Tibial nerve (tissue), 4 donors: ENCODE measurements at regions not wholly inside any gene's neighbourhood (a gene's known extent, or its start where the extent isn't known, plus 50 kb on each side); places are given as distances from the start of the nearest gene placed in this dataset.
A peak's percentile ranks its signal among the peaks of the same experiment; 100 is the strongest.
"Not testable (repeated sequence)": the region's sequence is repeated elsewhere in the genome, so short reads cannot be mapped to it uniquely, and the experiment has no call there.

Experiments
- DNase-seq, 2 donors: peaks; one replicate each; pipeline ENCODE4 v3.0.0-alpha.2; 2019; ENCODE audit warnings: low spot score in 2 of 2
- H3K27ac ChIP-seq, 4 donors: fragments of 200-600 bp; sonication (generic) in 3 of 4; one replicate each; pipeline ENCODE4 v1.5.1; 2017 to 2019; ENCODE audit warnings: mild to moderate bottlenecking in 1 of 4
- H3K27me3 ChIP-seq, 2 donors: fragments of 200-600 bp; sonication (generic) in 1 of 2; one replicate each; pipeline versions ENCODE4 v1.5.1 to v1.6.0; 2017 to 2019
- H3K36me3 ChIP-seq, 3 donors: fragments of 200-600 bp; sonication (generic); one replicate each; pipeline ENCODE4 v1.5.1; 2018 to 2019
- H3K4me1 ChIP-seq, 4 donors: fragments of 200-600 bp; sonication (generic) in 3 of 4; one replicate each; pipeline ENCODE4 v1.5.1; 2017 to 2019
- H3K4me3 ChIP-seq, 4 donors: fragments of 200-600 bp; sonication (generic) in 3 of 4; one replicate each; pipeline ENCODE4 v1.5.1; 2017 to 2019; ENCODE audit warnings: mild to moderate bottlenecking in 1 of 4, moderate library complexity in 1 of 4
- H3K9me3 ChIP-seq, 4 donors: fragments of 200-600 bp; sonication (generic) in 3 of 4; one replicate each; pipeline ENCODE4 v1.5.1; 2017 to 2019
- CTCF ChIP-seq, 5 experiments: fragments of 200-600 bp in 3 of 5; fragments of 450-650 bp in 2 of 5; sonication (generic) in 3 of 5; IDR thresholded peaks; one replicate each; pipeline ENCODE4 v1.5.1; 2016 to 2019; ENCODE audit warnings: antibody characterized with exemption in 5 of 5, mild to moderate bottlenecking in 3 of 5, moderate library complexity in 2 of 5
- EP300 ChIP-seq, 2 donors: sonication (generic); formaldehyde crosslinking; IDR thresholded peaks; one replicate each; pipeline ENCODE4 v1.6.1; 2017; ENCODE audit warnings: antibody characterized with exemption in 2 of 2, mild to moderate bottlenecking in 1 of 2
- POLR2A ChIP-seq, 2 donors: fragments of 450-650 bp; IDR thresholded peaks; one replicate each; pipeline ENCODE4 v1.6.1; 2017; ENCODE audit warnings: antibody characterized with exemption in 2 of 2, mild to moderate bottlenecking in 2 of 2, moderate library complexity in 2 of 2
- WGBS, 2 donors: methylation state at CpG; one replicate each; pipeline ENCODE4 v1.1.5; 2018; 5-methylcytosine and 5-hydroxymethylcytosine counted together

GRCh38 chr15:46079046-46079445 is 444.2 kb downstream of the SQOR start:
- no peak for DNase-seq
- no peak overlapping the region for H3K27ac ChIP-seq
- H3K9me3 ChIP-seq: no peaks in the 10 kb centered on the region
- no peaks in the 10 kb centered on the region for H3K36me3 ChIP-seq
- TF ChIP-seq POLR2A (IDR thresholded peaks at IDR 0.05) (no peak), EP300 (IDR thresholded peaks at IDR 0.05) (no peak), CTCF (IDR thresholded peaks at IDR 0.05) (no peak)
- H3K4me1 ChIP-seq: peaks cover 0 to 4% (median 0%) of the 10 kb centered on the region in 4 donors
- 92 to 94% methylated on average over 3 of the region's 3 CpGs for WGBS, 2 donors
- H3K4me3 ChIP-seq: no peak overlapping the region
- H3K27me3 ChIP-seq: no peaks in the 10 kb centered on the region

GRCh38 chr15:46080016-46080415 is 445.2 kb downstream of the SQOR start:
- no peak for TF ChIP-seq EP300 (IDR thresholded peaks at IDR 0.05)
- no peak for TF ChIP-seq POLR2A (IDR thresholded peaks at IDR 0.05)

GRCh38 chr15:46088486-46089445 is 453.9 kb downstream of the SQOR start:
- WGBS, 2 donors: 78% methylated on average over 3 of the region's 3 CpGs
- H3K27me3 ChIP-seq: no peaks in the 10 kb centered on the region
- no peaks in the 10 kb centered on the region for H3K9me3 ChIP-seq
- H3K27ac ChIP-seq: no peak overlapping the region
- TF ChIP-seq EP300 (IDR thresholded peaks at IDR 0.05): no peak
- TF ChIP-seq POLR2A (IDR thresholded peaks at IDR 0.05): no peak
- TF ChIP-seq CTCF (IDR thresholded peaks at IDR 0.05): no peak
- H3K4me1 ChIP-seq: no peaks in the 10 kb centered on the region
- no peaks in the 10 kb centered on the region for H3K36me3 ChIP-seq
- DNase-seq: no peak
- no peak overlapping the region for H3K4me3 ChIP-seq

More at GRCh38 chr15:46080016-46080415, 445.2 kb downstream of the SQOR start:
- 10 to 11% methylated on average over 7 of the region's 7 CpGs for WGBS, 2 donors
- Histone ChIP-seq H3K4me3 (no peak overlapping the region), H3K27ac (no peak overlapping the region), H3K4me1 (peaks cover 0 to 4% (median 0%) of the 10 kb centered on the region in 4 donors), H3K27me3 (no peaks in the 10 kb centered on the region), H3K9me3 (no peaks in the 10 kb centered on the region), H3K36me3 (no peaks in the 10 kb centered on the region)
- DNase-seq: no peak

- H3K4me3 ChIP-seq: no peak overlapping the region
- DNase-seq: no peak
- H3K36me3 ChIP-seq: no peaks in the 10 kb centered on the region
- no peaks in the 10 kb centered on the region for H3K27me3 ChIP-seq
- WGBS, 2 donors: 64 to 78% methylated on average over 4 of the region's 4 CpGs
- no peak overlapping the region for H3K27ac ChIP-seq
- no peaks in the 10 kb centered on the region for H3K9me3 ChIP-seq
- TF ChIP-seq CTCF (IDR thresholded peaks at IDR 0.05) (no peak), EP300 (IDR thresholded peaks at IDR 0.05) (no peak), POLR2A (IDR thresholded peaks at IDR 0.05) (no peak)
- H3K4me1 ChIP-seq: no peaks in the 10 kb centered on the region
Observed at GRCh38 chr15:46089467-46089935, 454.7 kb downstream of the SQOR start.

- peak in 1 of 2 donors; percentile 21 for DNase-seq
- Histone ChIP-seq H3K9me3 (no peaks in the 10 kb centered on the region), H3K4me1 (no peaks in the 10 kb centered on the region), H3K4me3 (no peak overlapping the region), H3K27me3 (no peaks in the 10 kb centered on the region), H3K27ac (no peak overlapping the region), H3K36me3 (no peaks in the 10 kb centered on the region)
- 66 to 69% methylated on average over 16 of the region's 16 CpGs for WGBS, 2 donors
- TF ChIP-seq POLR2A (IDR thresholded peaks at IDR 0.05) (no peak), CTCF (IDR thresholded peaks at IDR 0.05) (peak in 3 of 5 experiments; percentile 14 to 39 (median 19)), EP300 (IDR thresholded peaks at IDR 0.05) (no peak)
Observed at GRCh38 chr15:46091860-46092450, 457.1 kb downstream of the SQOR start.

- H3K4me1 ChIP-seq, H3K27me3 ChIP-seq, H3K9me3 ChIP-seq, H3K27ac ChIP-seq, H3K36me3 ChIP-seq, H3K4me3 ChIP-seq, DNase-seq: not testable (repeated sequence)
- 91 to 93% methylated on average over 9 to 14 of the region's 32 CpGs for WGBS, 2 donors
Observed at GRCh38 chr15:46098006-46098405, 463.2 kb downstream of the SQOR start.
